Stimulated activated naive CD4-positive, alpha-beta T cell (primary cell): ENCODE measurements at regions not wholly inside any gene's neighbourhood (a gene's known extent, or its start where the extent isn't known, plus 50 kb on each side); places are given as distances from the start of the nearest gene placed in this dataset.

Experiments used
- DNase-seq, 6 experiments: peaks; one replicate each; lab custom pipeline; 2025; lab: John Stamatoyannopoulos, UW

GRCh38 chr3:177300842-177301241, 103.6 kb upstream of the TBL1XR1 start:
- DNase-seq: no peak

- DNase-seq: no peak
These were observed 109.0 kb upstream of the TBL1XR1 start for GRCh38 chr3:177306252-177306651.

GRCh38 chr3:177307391-177307790, 110.1 kb upstream of the TBL1XR1 start:
- DNase-seq: no peak

GRCh38 chr3:177307826-177308225, 110.5 kb upstream of the TBL1XR1 start:
- no peak for DNase-seq

- DNase-seq: no peak
These were observed 111.0 kb upstream of the TBL1XR1 start for GRCh38 chr3:177308286-177308685.

GRCh38 chr3:177308911-177309310, 111.6 kb upstream of the TBL1XR1 start:
- DNase-seq: no peak

GRCh38 chr3:177312491-177312890, 115.2 kb upstream of the TBL1XR1 start:
- DNase-seq: no peak

- no peak for DNase-seq
These were observed 117.6 kb upstream of the TBL1XR1 start for GRCh38 chr3:177314897-177315296.

- DNase-seq: no peak
These were observed 120.0 kb upstream of the TBL1XR1 start for GRCh38 chr3:177317247-177317646.

- DNase-seq: no peak
These were observed 121.3 kb upstream of the TBL1XR1 start for GRCh38 chr3:177318559-177318958.

- DNase-seq: peak in 3 of 6 experiments; percentile 40 to 53 (median 40)
These were observed 123.5 kb upstream of the TBL1XR1 start for GRCh38 chr3:177320765-177321247.

GRCh38 chr3:177321819-177322218, 124.5 kb upstream of the TBL1XR1 start:
- no peak for DNase-seq

GRCh38 chr3:177322881-177323280, 125.6 kb upstream of the TBL1XR1 start:
- DNase-seq: no peak

- DNase-seq: no peak
These were observed 132.6 kb upstream of the TBL1XR1 start for GRCh38 chr3:177329854-177330253.

GRCh38 chr3:177330779-177331178, 133.5 kb upstream of the TBL1XR1 start:
- no peak for DNase-seq

- DNase-seq: no peak
These were observed 134.0 kb upstream of the TBL1XR1 start for GRCh38 chr3:177331203-177331835.

- no peak for DNase-seq
These were observed 135.7 kb upstream of the TBL1XR1 start for GRCh38 chr3:177332955-177333354.

GRCh38 chr3:177333533-177334520, 136.5 kb upstream of the TBL1XR1 start:
- no peak for DNase-seq

- no peak for DNase-seq
These were observed 137.5 kb upstream of the TBL1XR1 start for GRCh38 chr3:177334803-177335202.

- no peak for DNase-seq
These were observed 138.4 kb upstream of the TBL1XR1 start for GRCh38 chr3:177335728-177336127.

- DNase-seq: no peak
These were observed 139.7 kb upstream of the TBL1XR1 start for GRCh38 chr3:177336873-177337450.

GRCh38 chr3:177337541-177338331, 140.5 kb upstream of the TBL1XR1 start:
- DNase-seq: no peak
